HG03103 (cell line): ENCODE measurements at regions not wholly inside any gene's neighbourhood (a gene's known extent, or its start where the extent isn't known, plus 50 kb on each side); places are given as distances from the start of the nearest gene placed in this dataset.

ENCODE experiments used
- ATAC-seq: cut with Tn5 transposase; IDR thresholded peaks from one replicate; pipeline ENCODE4 v1.9.1; 2021; ENCODE audit warnings: low read depth; ENCODE audit not compliant: unreplicated experiment

GRCh38 chr6:40805336-40805735, 218.2 kb upstream of the LRFN2 start:
- ATAC-seq: no peak

DNA sequence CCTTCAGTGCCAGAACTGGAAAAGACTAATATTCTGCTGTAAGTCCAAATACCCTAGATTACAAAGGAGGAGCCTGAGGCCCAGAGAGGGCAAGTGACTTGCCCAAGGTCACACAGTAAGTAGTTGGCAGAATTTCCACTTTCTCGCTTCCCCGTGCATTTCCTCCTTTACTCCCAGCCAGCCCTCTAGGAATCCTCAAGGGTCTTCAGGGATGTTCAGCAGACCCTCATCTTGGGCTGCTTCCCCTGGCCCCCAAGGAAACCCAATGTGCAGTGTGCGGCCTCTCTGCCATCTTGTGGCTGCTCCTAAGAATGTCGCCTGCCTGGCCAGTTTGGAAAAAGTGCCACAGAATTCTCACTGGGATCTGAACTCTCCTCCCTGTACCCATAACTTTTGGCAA, 217.7 kb upstream of the LRFN2 start:
- no peak for ATAC-seq

DNA sequence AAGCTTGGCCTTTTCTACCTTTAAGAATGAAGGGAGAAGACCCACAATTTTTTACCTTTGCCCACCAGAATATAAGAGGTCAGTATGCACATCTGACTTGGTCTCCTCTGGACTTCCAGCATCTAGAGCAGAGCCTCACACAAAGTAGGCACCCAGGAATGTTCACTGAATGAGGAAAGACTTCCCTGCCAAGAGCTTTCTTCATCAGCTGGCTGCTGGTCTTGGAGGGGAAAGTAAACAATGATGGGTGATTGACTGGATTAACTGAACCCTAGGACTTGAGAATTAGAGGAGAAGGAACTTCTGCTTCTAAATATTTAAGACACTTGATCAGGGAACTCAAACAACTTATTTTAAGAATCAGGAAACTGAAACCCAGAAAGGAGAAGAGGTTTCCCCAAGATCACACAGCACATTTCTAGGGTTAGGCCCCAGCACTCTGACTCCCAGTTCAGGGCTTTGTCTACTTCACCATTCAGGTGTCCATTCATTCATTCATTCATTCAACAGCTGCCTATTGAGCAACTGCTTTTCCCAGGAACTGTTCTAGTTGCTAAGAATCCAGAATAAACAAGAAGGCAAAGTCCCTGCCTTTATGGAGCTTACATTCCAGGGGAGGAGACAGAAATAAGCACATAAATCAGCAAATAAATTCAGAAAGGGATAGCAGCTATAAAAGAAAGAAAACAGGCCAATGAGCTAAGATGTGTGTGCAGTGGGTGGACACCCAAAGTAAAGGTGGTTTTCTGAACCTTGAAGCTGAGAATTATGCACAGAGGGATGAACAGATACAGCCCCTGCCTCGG, 216.9 kb upstream of the LRFN2 start:
- no peak for ATAC-seq

GRCh38 chr6:40802481-40802880, 215.3 kb upstream of the LRFN2 start:
- ATAC-seq: no peak

- ATAC-seq: no peak
Measured at GRCh38 chr6:40799296-40800140, 212.4 kb upstream of the LRFN2 start.

GRCh38 chr6:40798069-40798770, 211.1 kb upstream of the LRFN2 start:
- no peak for ATAC-seq

GRCh38 chr6:40796260-40797221, 209.4 kb upstream of the LRFN2 start:
- no peak for ATAC-seq

DNA sequence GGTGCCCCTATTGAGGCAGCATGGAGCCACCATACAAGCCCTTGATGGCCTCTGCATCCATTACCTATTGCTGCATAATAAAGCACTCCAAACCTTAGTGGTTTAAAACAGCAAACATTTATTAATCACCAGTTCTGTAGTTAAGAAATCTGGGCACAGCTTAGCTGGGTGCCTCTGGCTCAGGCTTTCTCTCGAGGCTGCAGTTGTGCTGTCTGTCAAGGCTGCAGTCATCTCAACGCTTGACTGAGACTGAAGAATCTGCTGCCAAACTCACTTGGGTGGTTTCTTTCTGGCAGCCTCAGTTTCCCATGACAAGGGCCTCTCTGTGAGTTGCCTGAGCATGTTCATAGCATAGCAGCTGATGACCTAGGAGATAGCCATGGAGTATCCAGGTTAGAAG, 207.4 kb upstream of the LRFN2 start:
- ATAC-seq: no peak

DNA sequence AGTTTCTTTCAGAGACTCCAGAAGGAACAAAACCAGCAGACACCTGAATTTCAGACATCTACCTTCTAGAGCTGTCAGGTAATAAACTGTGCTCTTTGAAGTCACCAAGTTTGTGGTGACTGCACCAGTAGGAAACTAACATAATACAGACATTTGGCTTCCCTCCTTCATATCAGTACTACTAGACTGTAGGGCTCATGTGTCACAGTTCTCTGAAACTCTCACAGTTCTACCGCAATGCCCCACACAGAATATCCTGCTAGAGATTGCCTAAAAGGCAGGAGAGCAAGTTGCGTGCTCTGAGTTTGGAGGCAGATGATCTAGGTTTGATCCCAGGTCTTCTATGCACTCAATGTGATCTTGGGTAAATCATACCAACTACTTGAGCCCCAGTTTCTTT, 205.0 kb upstream of the LRFN2 start:
- ATAC-seq: no peak

DNA sequence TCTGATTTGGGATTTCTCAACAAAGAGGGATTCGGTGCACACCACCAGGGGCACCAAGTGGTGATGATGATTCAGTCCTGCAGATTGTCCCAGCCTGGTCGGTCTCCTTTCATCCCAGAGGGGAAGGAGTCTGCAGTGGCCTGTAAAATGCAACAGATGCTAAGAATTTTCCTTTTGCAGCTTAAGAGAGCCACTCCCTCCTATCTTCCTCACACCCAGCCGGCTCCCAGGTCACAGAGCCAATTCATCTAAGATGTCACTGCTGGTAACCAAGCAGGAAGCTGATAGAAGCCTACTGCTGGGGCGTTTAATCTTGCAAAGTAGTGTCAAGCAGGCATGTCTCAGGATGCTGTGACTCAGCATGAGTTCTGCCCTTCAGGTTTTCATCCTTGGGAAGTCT, 203.8 kb upstream of the LRFN2 start:
- ATAC-seq: no peak

DNA sequence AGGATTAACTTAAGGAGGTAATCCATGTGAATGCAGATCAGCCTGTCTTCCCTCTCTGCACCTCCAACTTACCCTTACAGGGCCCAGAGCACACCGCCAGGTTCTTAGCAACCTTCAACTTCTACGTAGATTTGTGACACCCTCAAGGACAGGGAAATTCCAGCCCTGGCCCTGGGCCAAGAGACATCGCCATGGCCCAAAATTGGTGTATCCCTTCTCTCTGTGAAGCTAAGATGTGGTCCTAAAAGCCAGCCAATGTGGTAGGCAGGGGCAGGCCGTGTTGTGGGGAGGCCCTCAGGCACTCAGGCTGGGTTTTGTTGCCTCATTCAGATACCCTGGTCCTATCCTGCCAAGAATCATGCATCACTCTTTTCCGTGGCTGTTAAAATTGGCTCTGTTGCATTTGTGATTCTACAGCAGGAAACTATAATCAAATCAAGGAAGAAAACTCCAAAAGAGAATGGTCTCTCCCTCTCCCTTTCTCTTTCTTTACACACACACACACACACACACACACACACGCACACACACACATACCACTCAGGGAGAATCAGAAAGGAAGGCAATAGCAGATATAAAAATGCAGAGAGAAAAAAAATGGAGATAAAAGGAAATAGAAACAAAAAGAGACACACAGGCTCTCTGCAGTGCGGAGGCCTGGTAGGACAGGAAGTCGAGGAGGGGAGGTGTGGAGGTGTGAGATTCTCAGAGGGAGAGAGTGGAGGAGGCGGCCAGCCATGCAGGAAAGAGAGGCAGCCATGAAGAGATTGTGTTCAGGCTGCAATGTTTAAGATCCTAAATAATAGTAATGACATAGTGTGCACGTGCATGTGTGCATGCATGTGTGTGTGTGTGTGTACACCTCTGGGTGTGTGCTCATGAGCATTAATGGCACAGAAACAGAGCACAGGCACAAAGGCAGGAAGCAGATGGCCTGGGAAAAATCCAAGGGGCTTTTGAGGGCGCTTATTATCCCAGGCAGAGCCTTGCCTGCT, 201.8 kb upstream of the LRFN2 start:
- no peak for ATAC-seq

GRCh38 chr6:40782355-40782754, 195.2 kb upstream of the LRFN2 start:
- ATAC-seq: no peak

DNA sequence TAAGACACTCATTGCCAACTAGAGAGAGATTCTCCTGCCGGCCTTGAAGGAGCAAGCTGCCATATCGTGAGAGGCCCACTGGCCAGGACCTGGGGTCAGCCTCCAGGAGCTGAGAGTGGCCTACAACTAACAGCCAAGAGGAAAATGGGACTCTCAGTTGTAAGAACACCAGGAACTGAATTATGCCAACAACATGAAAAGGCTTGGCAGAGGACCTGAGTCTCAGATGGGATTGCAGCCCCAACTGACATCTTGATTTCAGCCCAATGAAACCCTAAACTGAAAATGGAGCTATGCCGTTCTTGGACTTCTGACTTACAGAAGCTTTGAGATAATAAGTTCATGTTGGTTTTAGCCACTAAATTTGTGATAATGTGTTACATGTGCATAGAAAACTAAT, 193.5 kb upstream of the LRFN2 start:
- ATAC-seq: no peak

DNA sequence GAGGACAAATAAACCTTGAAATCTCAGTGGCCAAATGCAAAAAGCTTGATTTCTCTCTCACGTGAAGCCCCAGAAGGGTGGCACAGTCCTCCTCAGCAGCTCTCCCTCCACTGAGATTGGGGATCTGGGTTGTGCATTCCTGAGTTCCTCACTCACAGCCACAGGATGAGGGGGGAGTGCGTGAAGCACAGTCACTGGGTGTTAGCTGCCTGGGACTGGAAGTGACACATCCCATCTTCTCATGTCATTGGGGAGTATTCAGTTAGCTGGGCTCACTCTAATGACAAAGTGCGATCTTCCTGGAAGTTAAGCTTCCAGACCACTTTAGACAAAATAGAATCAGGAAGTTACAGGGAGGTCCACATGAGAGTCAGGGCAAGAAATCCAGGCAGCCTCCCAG, 192.2 kb upstream of the LRFN2 start:
- no peak for ATAC-seq

DNA sequence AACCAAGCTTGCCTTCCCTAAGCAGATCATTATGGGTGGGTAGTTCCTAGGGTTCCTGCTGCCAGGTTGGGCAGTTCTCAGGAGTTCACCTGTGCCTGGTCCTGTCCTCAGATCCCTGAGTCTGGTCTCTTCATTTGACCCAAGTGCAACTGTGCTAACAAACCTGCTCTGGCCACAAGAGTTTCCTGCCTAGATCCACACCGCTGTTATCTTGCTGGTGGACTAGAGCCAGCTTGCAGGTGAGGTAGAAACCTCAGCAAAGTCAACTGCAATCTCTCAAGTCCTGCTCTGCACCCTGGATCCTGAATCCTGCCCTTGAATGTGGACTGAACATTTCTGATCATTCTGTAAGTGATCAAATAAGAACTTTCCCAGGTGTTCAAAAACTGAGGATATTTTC, 191.8 kb upstream of the LRFN2 start:
- no peak for ATAC-seq

- ATAC-seq: no peak
Measured at GRCh38 chr6:40778196-40778595, 191.0 kb upstream of the LRFN2 start.

DNA sequence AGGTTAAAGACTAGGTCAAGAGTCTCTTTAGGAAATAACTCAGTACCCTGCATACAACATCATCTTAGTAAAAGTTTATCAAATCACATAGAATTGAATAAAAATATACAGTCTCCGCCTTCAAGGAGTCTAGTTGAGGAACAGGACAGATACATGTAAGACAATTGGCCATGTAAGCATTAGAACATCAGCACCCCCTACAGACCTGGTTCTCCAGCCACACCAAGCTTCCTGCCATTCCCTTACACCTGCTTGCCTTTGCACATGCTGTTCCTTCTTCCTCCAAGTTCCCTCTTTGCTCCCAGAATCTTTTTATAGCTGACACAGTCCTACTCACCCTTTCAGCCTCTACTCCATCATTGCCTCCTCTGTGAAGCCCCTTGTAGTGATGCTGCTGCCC, 187.8 kb upstream of the LRFN2 start:
- ATAC-seq: no peak

- no peak for ATAC-seq
Measured at GRCh38 chr6:40770794-40771193, 183.6 kb upstream of the LRFN2 start.

- ATAC-seq: no peak
Measured at GRCh38 chr6:40764726-40765125, 177.6 kb upstream of the LRFN2 start.
